BLaER1 treated with 17β-estradiol and CSF1 and Interleukin-3, amounts not matched to agents 10 nM and 100 nM (cell line): ENCODE measurements at regions not wholly inside any gene's neighbourhood (a gene's known extent, or its start where the extent isn't known, plus 50 kb on each side); places are given as distances from the start of the nearest gene placed in this dataset.

Source experiments
- H3K27ac ChIP-seq, 11 experiments: shearing (Covaris generic); formaldehyde crosslinking; 2 replicates each; pipeline ENCODE4 v1.8.1; 2022
- H3K27me3 ChIP-seq, 11 experiments: shearing (Covaris generic); formaldehyde crosslinking; 2 replicates each; pipeline ENCODE4 v1.8.1; 2022
- H3K36me3 ChIP-seq, 11 experiments: shearing (Covaris generic); formaldehyde crosslinking; 2 replicates each; pipeline ENCODE4 v1.8.1; 2022
- H3K4me1 ChIP-seq, 10 experiments: shearing (Covaris generic); formaldehyde crosslinking; 2 replicates each; pipeline ENCODE4 v1.8.1; 2022
- H3K4me2 ChIP-seq, 11 experiments: shearing (Covaris generic); formaldehyde crosslinking; 2 replicates each; pipeline ENCODE4 v1.8.1; 2022
- H3K4me3 ChIP-seq, 10 experiments: shearing (Covaris generic); formaldehyde crosslinking; 2 replicates each; pipeline ENCODE4 v1.8.1; 2022
- H3K9ac ChIP-seq, 11 experiments: shearing (Covaris generic); formaldehyde crosslinking; 2 replicates each; pipeline ENCODE4 v1.8.1; 2022
- H3K9me3 ChIP-seq, 11 experiments: shearing (Covaris generic); formaldehyde crosslinking; replicated peaks in 1 of 11; 2 replicates each; pipeline ENCODE4 v1.8.1; 2022
- H4K20me1 ChIP-seq, 11 experiments: shearing (Covaris generic); formaldehyde crosslinking; 2 replicates each; pipeline ENCODE4 v1.8.1; 2022
- Cebpa-rat ChIP-seq, 11 experiments: shearing (Covaris generic); IDR thresholded peaks; 2 replicates each; pipeline ENCODE4 v1.8.1; 2022

GRCh38 chr7:126202177-126202576 lies 1050.6 kb downstream of the GRM8 start:
- no peak for TF ChIP-seq Cebpa-rat (IDR thresholded peaks at IDR 0.05)
- Histone ChIP-seq H3K9ac (no peak overlapping the region), H4K20me1 (no peaks in the 10 kb centered on the region), H3K4me1 (no peaks in the 10 kb centered on the region), H3K9me3 (no peaks in the 10 kb centered on the region), H3K4me2 (no peak overlapping the region), H3K4me3 (no peak overlapping the region), H3K36me3 (no peaks in the 10 kb centered on the region), H3K27ac (no peak overlapping the region), H3K27me3 (no peaks in the 10 kb centered on the region)

- Histone ChIP-seq H3K27me3 (no peaks in the 10 kb centered on the region), H3K9me3 (no peaks in the 10 kb centered on the region), H3K36me3 (no peaks in the 10 kb centered on the region), H3K4me1 (no peaks in the 10 kb centered on the region), H4K20me1 (no peaks in the 10 kb centered on the region), H3K27ac (no peak overlapping the region), H3K9ac (no peak overlapping the region), H3K4me3 (no peak overlapping the region), H3K4me2 (no peak overlapping the region)
- no peak for TF ChIP-seq Cebpa-rat (IDR thresholded peaks at IDR 0.05)
Measured at GRCh38 chr7:126185959-126186580, 1066.7 kb downstream of the GRM8 start.

GRCh38 chr7:126179916-126180315 lies 1072.8 kb downstream of the GRM8 start:
- Histone ChIP-seq H3K9me3 (no peaks in the 10 kb centered on the region), H3K27ac (no peak overlapping the region), H3K27me3 (no peaks in the 10 kb centered on the region), H3K4me3 (no peak overlapping the region), H3K4me1 (no peaks in the 10 kb centered on the region), H3K4me2 (no peak overlapping the region), H3K9ac (no peak overlapping the region), H3K36me3 (no peaks in the 10 kb centered on the region), H4K20me1 (no peaks in the 10 kb centered on the region)
- no peak for TF ChIP-seq Cebpa-rat (IDR thresholded peaks at IDR 0.05)

GRCh38 chr7:126178865-126179264 lies 1073.9 kb downstream of the GRM8 start:
- H3K27ac ChIP-seq = no peak overlapping the region
- no peaks in the 10 kb centered on the region for H3K36me3 ChIP-seq
- H3K4me2 ChIP-seq = no peak overlapping the region
- H4K20me1 ChIP-seq = no peaks in the 10 kb centered on the region
- no peaks in the 10 kb centered on the region for H3K9me3 ChIP-seq
- H3K27me3 ChIP-seq = no peaks in the 10 kb centered on the region
- H3K4me1 ChIP-seq = no peaks in the 10 kb centered on the region
- no peak overlapping the region for H3K9ac ChIP-seq
- TF ChIP-seq Cebpa-rat (IDR thresholded peaks at IDR 0.05) = no peak
- no peak overlapping the region for H3K4me3 ChIP-seq

- H3K4me1 ChIP-seq = no peaks in the 10 kb centered on the region
- TF ChIP-seq Cebpa-rat (IDR thresholded peaks at IDR 0.05) = no peak
- no peaks in the 10 kb centered on the region for H3K27me3 ChIP-seq
- no peak overlapping the region for H3K4me2 ChIP-seq
- no peak overlapping the region for H3K9ac ChIP-seq
- H3K4me3 ChIP-seq = no peak overlapping the region
- no peaks in the 10 kb centered on the region for H4K20me1 ChIP-seq
- H3K36me3 ChIP-seq = no peaks in the 10 kb centered on the region
- no peaks in the 10 kb centered on the region for H3K9me3 ChIP-seq
- H3K27ac ChIP-seq = no peak overlapping the region
Measured at GRCh38 chr7:126177782-126178181, 1075.0 kb downstream of the GRM8 start.

GRCh38 chr7:126166645-126167044 lies 1086.1 kb downstream of the GRM8 start:
- Histone ChIP-seq H3K36me3 (no peaks in the 10 kb centered on the region), H4K20me1 (no peaks in the 10 kb centered on the region), H3K4me1 (no peaks in the 10 kb centered on the region), H3K9me3 (peaks cover 0 to 5% (median 0%) of the 10 kb centered on the region in 11 experiments; a peak in 2 of 22 replicates), H3K27ac (no peak overlapping the region), H3K4me2 (no peak overlapping the region), H3K9ac (no peak overlapping the region), H3K4me3 (no peak overlapping the region), H3K27me3 (no peaks in the 10 kb centered on the region)
- no peak for TF ChIP-seq Cebpa-rat (IDR thresholded peaks at IDR 0.05)

- Histone ChIP-seq H3K4me3 (no peak overlapping the region), H3K9me3 (peaks cover 0 to 5% (median 0%) of the 10 kb centered on the region in 11 experiments; a peak in 2 of 22 replicates)
Measured at GRCh38 chr7:126163647-126164046, 1089.1 kb downstream of the GRM8 start.

GRCh38 chr7:126157391-126157790 lies 1095.3 kb downstream of the GRM8 start:
- no peak for TF ChIP-seq Cebpa-rat (IDR thresholded peaks at IDR 0.05)
- no peaks in the 10 kb centered on the region for H3K36me3 ChIP-seq
- no peak overlapping the region for H3K4me2 ChIP-seq
- H3K4me1 ChIP-seq = no peaks in the 10 kb centered on the region
- H3K9ac ChIP-seq = no peak overlapping the region
- no peaks in the 10 kb centered on the region for H4K20me1 ChIP-seq
- no peaks in the 10 kb centered on the region for H3K27me3 ChIP-seq
- no peak overlapping the region for H3K27ac ChIP-seq
- H3K4me3 ChIP-seq = no peak overlapping the region
- H3K9me3 ChIP-seq = peaks cover 0 to 6% (median 0%) of the 10 kb centered on the region in 11 experiments; a peak in 6 of 22 replicates

More at GRCh38 chr7:126163647-126164046, 1089.1 kb downstream of the GRM8 start:
- H4K20me1 ChIP-seq = no peaks in the 10 kb centered on the region
- no peaks in the 10 kb centered on the region for H3K36me3 ChIP-seq
- no peak overlapping the region for H3K4me2 ChIP-seq
- no peaks in the 10 kb centered on the region for H3K4me1 ChIP-seq
- H3K9ac ChIP-seq = no peak overlapping the region
- no peak overlapping the region for H3K27ac ChIP-seq
- no peak for TF ChIP-seq Cebpa-rat (IDR thresholded peaks at IDR 0.05)
- H3K27me3 ChIP-seq = no peaks in the 10 kb centered on the region

- Histone ChIP-seq H3K36me3 (no peaks in the 10 kb centered on the region), H3K27ac (no peak overlapping the region), H3K9me3 (no peaks in the 10 kb centered on the region), H4K20me1 (no peaks in the 10 kb centered on the region), H3K4me1 (no peaks in the 10 kb centered on the region), H3K27me3 (no peaks in the 10 kb centered on the region), H3K4me2 (no peak overlapping the region), H3K4me3 (no peak overlapping the region), H3K9ac (no peak overlapping the region)
- no peak for TF ChIP-seq Cebpa-rat (IDR thresholded peaks at IDR 0.05)
Measured at GRCh38 chr7:126150278-126150958, 1102.3 kb downstream of the GRM8 start.

- Histone ChIP-seq H3K27me3 (no peaks in the 10 kb centered on the region), H3K36me3 (no peaks in the 10 kb centered on the region), H3K4me3 (no peak overlapping the region), H3K4me2 (no peak overlapping the region), H3K27ac (no peak overlapping the region), H3K9ac (no peak overlapping the region), H3K9me3 (no peaks in the 10 kb centered on the region), H3K4me1 (no peaks in the 10 kb centered on the region), H4K20me1 (no peaks in the 10 kb centered on the region)
- TF ChIP-seq Cebpa-rat (IDR thresholded peaks at IDR 0.05) = no peak
Measured at GRCh38 chr7:126140858-126141466, 1111.8 kb downstream of the GRM8 start.
